WTC11 (cell line): ENCODE measurements at regions not wholly inside any gene's neighbourhood (a gene's known extent, or its start where the extent isn't known, plus 50 kb on each side); places are given as distances from the start of the nearest gene placed in this dataset.

Experiments used
- ATAC-seq: fragments of 200-7000 bp; cut with Tn5 transposase; 2 replicates; pipeline ENCODE4 v1.10.0; 2021; ENCODE audit warnings: mild to moderate bottlenecking, moderate library complexity
- CTCF ChIA-PET: fragments of 300-600 bp; sonication (Branson Sonifier 250); formaldehyde crosslinking; loops from one replicate; lab custom pipeline; 2021; ENCODE audit warnings: antibody characterized with exemption; lab: Charles Lee
- POLR2A ChIA-PET: fragments of 350-600 bp; sonication (Branson Sonifier 250); formaldehyde crosslinking; loops from one replicate; lab custom pipeline; 2021; ENCODE audit warnings: antibody characterized with exemption; lab: Charles Lee
- DNase-seq: peaks from one replicate; pipeline ENCODE4 v3.0.0; 2021; ENCODE audit warnings: low spot score
- H3K27ac Mint-ChIP-seq: 2 replicates; pipeline ENCODE4 v1.8.0; 2021; ENCODE audit warnings: mixed read lengths
- H3K27me3 Mint-ChIP-seq: 2 replicates; pipeline ENCODE4 v1.8.0; 2021; ENCODE audit warnings: low read depth, mild to moderate bottlenecking, moderate library complexity, mixed read lengths
- H3K36me3 Mint-ChIP-seq: 2 replicates; pipeline ENCODE4 v1.8.0; 2021; ENCODE audit warnings: mixed read lengths
- H3K4me1 Mint-ChIP-seq: 2 replicates; pipeline ENCODE4 v1.8.0; 2022; ENCODE audit warnings: mixed read lengths
- H3K4me3 Mint-ChIP-seq: 2 replicates; pipeline ENCODE4 v1.8.0; 2021; ENCODE audit warnings: mild to moderate bottlenecking, moderate library complexity, mixed read lengths
- H3K9me3 Mint-ChIP-seq: 2 replicates; pipeline ENCODE4 v1.8.0; 2021; ENCODE audit warnings: mixed read lengths
- ATF3 ChIP-seq: sonication (generic); formaldehyde crosslinking; conservative IDR thresholded peaks from 2 replicates; pipeline ENCODE4 v1.8.1; 2022; ENCODE audit warnings: mild to moderate bottlenecking, missing genetic modification reagents
- CREM ChIP-seq: sonication (generic); formaldehyde crosslinking; IDR thresholded peaks from 2 replicates; pipeline ENCODE4 v1.8.1; 2022; ENCODE audit warnings: mild to moderate bottlenecking, missing genetic modification reagents, moderate library complexity
- E2F4 ChIP-seq: sonication (generic); formaldehyde crosslinking; IDR thresholded peaks from 2 replicates; pipeline ENCODE4 v1.8.1; 2022; ENCODE audit warnings: low read depth, mild to moderate bottlenecking, moderate library complexity, missing genetic modification reagents, borderline replicate concordance
- E2F5 ChIP-seq: sonication (generic); formaldehyde crosslinking; IDR thresholded peaks from 2 replicates; pipeline ENCODE4 v1.8.1; 2022; ENCODE audit warnings: mild to moderate bottlenecking, moderate library complexity, missing genetic modification reagents
- FOXP1 ChIP-seq: sonication (generic); formaldehyde crosslinking; IDR thresholded peaks from 2 replicates; pipeline ENCODE4 v1.8.0; 2022; ENCODE audit warnings: missing genetic modification reagents, mild to moderate bottlenecking, moderate library complexity, borderline replicate concordance
- FOXP4 ChIP-seq: sonication (generic); formaldehyde crosslinking; IDR thresholded peaks from 2 replicates; pipeline ENCODE4 v1.8.0; 2022; ENCODE audit warnings: mild to moderate bottlenecking, missing genetic modification reagents
- MLX ChIP-seq: sonication (generic); formaldehyde crosslinking; IDR thresholded peaks from 2 replicates; pipeline ENCODE4 v1.8.1; 2023; ENCODE audit warnings: mild to moderate bottlenecking, missing genetic modification reagents, moderate library complexity
- MYBL2 ChIP-seq: sonication (generic); formaldehyde crosslinking; IDR thresholded peaks from 2 replicates; pipeline ENCODE4 v1.8.1; 2023; ENCODE audit warnings: mild to moderate bottlenecking, moderate library complexity, missing genetic modification reagents
- PREB ChIP-seq: sonication (generic); formaldehyde crosslinking; IDR thresholded peaks from 2 replicates; pipeline ENCODE4 v1.8.1; 2022; ENCODE audit warnings: mild to moderate bottlenecking, missing genetic modification reagents, moderate library complexity, borderline replicate concordance
- PRRX2 ChIP-seq: fragments of 250-450 bp; sonication (Bioruptor Pico); IDR thresholded peaks from 2 replicates; pipeline ENCODE4 v1.8.0; 2021; ENCODE audit warnings: mild to moderate bottlenecking
- STAT6 ChIP-seq: sonication (generic); formaldehyde crosslinking; conservative IDR thresholded peaks from 2 replicates; pipeline ENCODE4 v1.8.1; 2023; ENCODE audit warnings: mild to moderate bottlenecking, low read depth, missing genetic modification reagents, moderate library complexity
- TEAD4 ChIP-seq: sonication (generic); formaldehyde crosslinking; IDR thresholded peaks from 2 replicates; pipeline ENCODE4 v1.8.0; 2022; ENCODE audit warnings: mild to moderate bottlenecking, missing genetic modification reagents
- USF2 ChIP-seq: sonication (generic); formaldehyde crosslinking; IDR thresholded peaks from 2 replicates; pipeline ENCODE4 v1.8.1; 2023; ENCODE audit warnings: mild to moderate bottlenecking, missing genetic modification reagents, moderate library complexity
- ZNF138 ChIP-seq: sonication (generic); formaldehyde crosslinking; conservative IDR thresholded peaks from 2 replicates; pipeline ENCODE4 v1.8.1; 2022; ENCODE audit warnings: mild to moderate bottlenecking, moderate library complexity, missing genetic modification reagents
- ZNF317 ChIP-seq: sonication (generic); formaldehyde crosslinking; IDR thresholded peaks from 2 replicates; pipeline ENCODE4 v1.8.1; 2023; ENCODE audit warnings: low read depth, mild to moderate bottlenecking, moderate library complexity, missing genetic modification reagents, borderline replicate concordance
- ZNF396 ChIP-seq: fragments of 250-450 bp; sonication (Bioruptor Pico); IDR thresholded peaks from 2 replicates; pipeline ENCODE4 v1.8.0; 2021; ENCODE audit warnings: mild to moderate bottlenecking, moderate library complexity, borderline replicate concordance
- ZNF416 ChIP-seq: fragments of 250-450 bp; sonication (Bioruptor Pico); IDR thresholded peaks from 2 replicates; pipeline ENCODE4 v1.9.0; 2021; ENCODE audit warnings: mild to moderate bottlenecking, inconsistent platforms
- ZNF425 ChIP-seq: fragments of 250-450 bp; sonication (Bioruptor Pico); conservative IDR thresholded peaks from 2 replicates; pipeline ENCODE4 v1.9.0; 2021; ENCODE audit warnings: mild to moderate bottlenecking

GRCh38 chr2:145411493-145411892, 891.6 kb upstream of the ZEB2 start:
- Mint-ChIP-seq H3K27ac (no peak overlapping the region), H3K9me3 (peaks cover 28% of the 10 kb centered on the region), H3K36me3 (peaks cover 6% of the 10 kb centered on the region; the same call in 1 of the 2 replicates)
- DNase-seq (no peak), ATAC-seq (no peak)
- ChIA-PET CTCF (interaction anchor here (1.4 kb wide), 1 partner anchor 341 kb away, joined by 4 read pairs; no protein-coding TSS in a partner anchor), POLR2A (no interaction called here)
- TF ChIP-seq TEAD4 (no peak), STAT6 (CRISPR knock-in tag) (no peak), ZNF425 (CRISPR knock-in tag) (no peak), ZNF416 (CRISPR knock-in tag) (no peak)
- TF ChIP-seq, all 79 proteins: peak for 0
- no peaks in the 10 kb centered on the region for H3K27me3 Mint-ChIP-seq
- no peaks in the 10 kb centered on the region for H3K4me1 Mint-ChIP-seq
- H3K4me3 Mint-ChIP-seq, result no peak overlapping the region

GRCh38 chr2:145410086-145410485, 890.2 kb upstream of the ZEB2 start:
- H3K4me1 Mint-ChIP-seq, result no peaks in the 10 kb centered on the region
- no peaks in the 10 kb centered on the region for H3K36me3 Mint-ChIP-seq
- TF ChIP-seq USF2 (CRISPR knock-in tag) (no peak), CREM (CRISPR knock-in tag) (no peak), E2F5 (no peak), MYBL2 (CRISPR knock-in tag) (no peak), MLX (CRISPR knock-in tag) (no peak), FOXP1 (CRISPR knock-in tag) (no peak)
- TF ChIP-seq, all 79 proteins: peak for 0
- Mint-ChIP-seq H3K27me3 (no peaks in the 10 kb centered on the region), H3K9me3 (peaks cover 14% of the 10 kb centered on the region), H3K27ac (no peak overlapping the region), H3K4me3 (no peak overlapping the region)
- ATAC-seq (no peak), DNase-seq (no peak)
- CTCF ChIA-PET, result no interaction called here
- POLR2A ChIA-PET, result no interaction called here

- Mint-ChIP-seq H3K27ac (no peak overlapping the region), H3K36me3 (no peaks in the 10 kb centered on the region), H3K4me3 (no peak overlapping the region), H3K9me3 (peaks cover 6% of the 10 kb centered on the region), H3K27me3 (no peaks in the 10 kb centered on the region), H3K4me1 (no peaks in the 10 kb centered on the region)
- DNase-seq (no peak), ATAC-seq (no peak)
- ChIA-PET CTCF (no interaction called here), POLR2A (no interaction called here)
- no peak for TF ChIP-seq PREB (CRISPR knock-in tag)
- TF ChIP-seq ZNF138 (CRISPR knock-in tag), result no peak
- no peak for TF ChIP-seq ZNF317
- TF ChIP-seq PRRX2 (CRISPR knock-in tag), result no peak
- no peak for TF ChIP-seq ZNF396
- TF ChIP-seq FOXP4 (CRISPR knock-in tag), result no peak
- TF ChIP-seq ATF3 (CRISPR knock-in tag), result no peak
- no peak for TF ChIP-seq E2F4 (CRISPR knock-in tag)
Measured at GRCh38 chr2:145408980-145409379, 889.1 kb upstream of the ZEB2 start.
